Thyroid gland (tissue), 4 donors: ENCODE measurements at regions not wholly inside any gene's neighbourhood (a gene's known extent, or its start where the extent isn't known, plus 50 kb on each side); places are given as distances from the start of the nearest gene placed in this dataset.

Source experiments
- CTCF ChIP-seq, 6 experiments: fragments of 200-600 bp in 3 of 6; fragments of 450-650 bp in 3 of 6; sonication (generic) in 3 of 6; IDR thresholded peaks; one replicate each; pipeline ENCODE4 v1.5.1; 2016 to 2019; ENCODE audit warnings: antibody characterized with exemption in 6 of 6, mild to moderate bottlenecking in 2 of 6, inconsistent platforms in 1 of 6, moderate library complexity in 1 of 6
- POLR2A ChIP-seq, 2 donors: fragments of 450-650 bp; IDR thresholded peaks; one replicate each; pipeline ENCODE4 v1.6.1; 2017; ENCODE audit warnings: antibody characterized with exemption in 2 of 2, mild to moderate bottlenecking in 2 of 2, moderate library complexity in 1 of 2

DNA sequence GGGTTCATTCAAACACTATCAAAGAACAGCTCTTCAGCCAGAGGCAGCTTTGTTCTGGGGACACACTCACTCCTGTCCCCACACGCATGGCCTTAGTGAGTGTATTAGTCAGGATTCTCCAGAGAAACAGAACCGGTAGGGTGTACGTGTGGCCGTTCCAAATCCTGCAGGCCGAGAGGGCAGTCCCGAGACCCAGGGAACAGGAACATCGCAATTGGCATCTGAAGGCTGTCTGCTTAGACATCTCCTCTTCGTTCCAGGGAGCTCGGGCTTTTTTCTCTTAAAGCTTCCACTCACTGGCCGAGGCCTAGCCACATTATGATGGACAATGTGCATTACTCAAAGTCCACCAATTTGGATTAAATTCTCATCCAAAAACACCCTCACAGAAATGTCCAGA lies 523.3 kb downstream of the GLRX3 start:
- TF ChIP-seq POLR2A (IDR thresholded peaks at IDR 0.05), result no peak
- TF ChIP-seq CTCF (IDR thresholded peaks at IDR 0.05), result no peak
